Hematopoietic multipotent progenitor cell treated with erythropoietin and hydrocortisone succinate and interleukin-3 and kit ligand, for 8 days (in vitro differentiated cells): ENCODE measurements at regions not wholly inside any gene's neighbourhood (a gene's known extent, or its start where the extent isn't known, plus 50 kb on each side); places are given as distances from the start of the nearest gene placed in this dataset.

Experiments used
- DNase-seq: peaks from one replicate; pipeline ENCODE4 v3.0.0-alpha.2; 2015

DNA sequence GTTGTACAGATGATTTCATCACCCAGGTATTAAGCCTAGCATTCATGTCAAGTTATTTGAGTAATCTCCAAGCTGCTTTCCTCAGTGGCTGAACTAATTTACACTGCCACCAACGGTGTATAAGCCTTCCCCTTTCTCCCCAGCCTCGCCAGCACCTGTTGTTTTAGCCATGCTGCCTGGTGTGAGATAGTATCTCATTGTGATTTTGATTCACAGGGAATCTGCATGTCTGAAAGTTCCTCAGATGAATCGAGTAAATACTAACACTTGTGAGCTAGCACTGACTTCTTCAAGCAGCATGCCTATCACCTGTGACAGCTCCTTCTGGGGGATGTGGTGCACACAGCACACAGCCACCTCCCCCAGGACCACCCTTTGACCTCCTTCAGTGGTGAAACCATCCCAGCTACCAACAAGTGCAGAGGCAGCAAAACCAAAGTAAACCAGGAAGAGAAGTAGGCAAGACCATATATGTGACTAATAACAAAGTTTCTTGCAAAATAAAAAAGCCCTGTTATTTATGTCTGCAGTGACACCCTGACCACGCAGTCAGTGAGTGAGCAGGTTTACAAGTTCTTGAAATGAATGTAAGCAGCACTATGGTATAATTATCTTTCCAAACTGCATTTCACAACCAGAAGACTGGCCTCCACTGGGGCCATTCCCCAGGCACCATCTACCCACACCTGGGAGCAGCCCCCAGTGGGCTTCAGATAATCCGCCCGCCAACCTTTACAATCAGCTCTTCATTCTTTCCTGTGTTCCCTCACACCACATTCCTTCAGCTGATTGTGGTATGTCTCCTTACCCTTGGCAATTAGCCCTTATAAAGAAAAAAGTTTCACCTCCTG, 173.8 kb downstream of the ETS2 start:
- peak; percentile 55 for DNase-seq

DNA sequence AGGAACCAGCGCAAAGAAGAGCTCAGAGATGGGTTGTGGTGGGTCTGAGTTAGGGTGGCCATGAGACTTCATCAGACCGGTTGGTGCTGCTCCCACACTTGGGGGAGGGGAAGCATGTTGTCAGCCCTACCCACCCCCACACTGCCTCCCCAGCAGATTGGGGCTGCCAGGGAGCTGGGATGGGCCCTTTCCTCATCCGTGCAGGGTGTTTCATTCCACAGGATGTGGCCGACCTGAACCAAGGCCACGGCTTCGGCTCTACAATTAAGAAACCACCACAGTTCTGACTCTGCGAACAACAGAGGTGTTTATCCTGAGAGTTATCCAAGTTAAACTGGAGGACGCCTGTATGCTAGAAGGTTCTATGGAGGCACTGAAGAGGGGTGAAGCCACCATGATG, 171.2 kb downstream of the ETS2 start:
- DNase-seq: no peak

DNA sequence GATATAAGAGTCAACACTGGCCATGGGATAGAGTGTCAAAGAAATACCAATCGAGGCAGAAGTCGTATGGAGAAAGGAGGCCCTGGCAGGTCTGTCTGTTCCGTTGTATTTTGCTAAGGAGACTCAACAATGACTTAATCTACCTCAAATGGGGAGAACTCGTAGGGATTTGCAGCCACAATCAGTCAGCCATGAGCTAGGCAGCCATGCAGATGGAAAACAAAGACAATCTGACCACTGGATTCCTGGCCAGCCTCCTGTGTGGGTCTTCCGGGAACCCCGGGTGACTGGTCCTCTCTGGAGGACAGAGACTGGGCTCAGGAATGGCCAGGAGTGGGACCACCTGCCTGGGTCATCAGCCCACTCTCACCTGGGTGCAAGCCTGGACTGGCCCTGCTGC, 167.8 kb downstream of the ETS2 start:
- no peak for DNase-seq

DNA sequence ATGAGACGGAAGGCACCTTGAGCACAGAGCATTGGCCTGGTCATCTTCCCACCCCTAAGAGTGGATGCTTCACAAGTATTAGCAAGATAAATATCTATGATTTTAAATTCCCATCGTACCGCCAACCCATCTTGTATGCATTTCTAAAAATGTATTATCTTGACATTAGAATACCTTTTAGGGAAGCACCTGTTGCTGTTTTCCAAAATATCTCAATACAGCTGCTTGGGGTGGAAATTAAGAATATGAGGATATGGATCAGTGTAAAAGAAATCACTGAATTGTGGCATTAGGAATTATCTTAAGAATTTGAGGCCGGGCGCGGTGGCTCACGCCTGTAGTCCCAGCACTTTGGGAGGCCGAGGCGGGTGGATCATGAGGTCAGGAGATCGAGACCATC, 166.3 kb downstream of the ETS2 start:
- DNase-seq: no peak

DNA sequence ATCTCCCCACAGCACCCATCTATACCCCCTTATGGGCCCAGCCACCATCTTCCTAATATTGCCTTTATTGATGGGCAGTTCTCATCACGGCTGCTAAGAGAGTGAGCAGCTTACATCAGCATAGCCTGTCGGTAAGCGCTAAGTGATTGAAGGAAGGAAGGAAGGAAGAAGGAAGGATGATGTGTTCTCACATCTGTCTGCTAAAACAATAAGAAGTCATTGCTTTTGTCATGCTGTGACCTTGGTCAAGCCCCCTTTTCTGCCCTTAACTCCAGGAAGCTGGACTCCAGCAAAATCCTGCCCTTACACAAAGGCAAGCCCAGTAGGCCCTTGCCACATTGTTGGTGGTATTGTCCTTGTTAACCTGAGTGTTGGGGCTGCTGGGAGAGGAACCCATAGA, 165.0 kb downstream of the ETS2 start:
- DNase-seq: no peak

DNA sequence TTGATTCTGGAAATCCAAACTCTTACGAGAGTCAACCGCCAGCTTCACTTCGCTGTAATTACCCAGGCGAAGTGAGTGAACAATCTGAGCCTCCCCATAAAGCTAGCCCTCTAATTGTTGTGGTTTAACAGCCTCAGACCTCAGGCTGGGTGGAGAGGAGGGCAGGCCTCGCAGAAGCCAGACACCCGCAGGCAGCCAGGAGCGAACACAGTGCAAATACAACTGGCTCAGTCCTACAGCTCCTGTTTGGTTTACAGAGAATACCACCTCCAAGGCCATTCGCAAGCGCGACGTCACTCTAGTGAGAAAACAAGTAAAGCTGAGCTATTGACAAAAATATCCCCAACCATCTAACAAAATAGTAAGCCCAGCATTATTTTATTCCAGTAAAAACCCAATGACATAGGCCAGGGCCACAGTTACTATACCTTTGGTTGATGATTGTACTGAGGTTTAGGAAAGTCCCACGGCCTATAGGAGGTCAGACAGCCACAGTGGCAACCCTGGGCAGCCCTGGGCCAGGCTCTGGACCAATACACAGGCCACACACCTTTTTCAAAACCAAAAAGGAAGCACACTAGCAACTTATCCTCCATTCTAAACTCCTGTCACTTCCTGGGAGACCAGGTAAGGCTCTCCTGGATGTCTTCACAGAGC, 163.3 kb downstream of the ETS2 start:
- DNase-seq: peak; percentile 49

DNA sequence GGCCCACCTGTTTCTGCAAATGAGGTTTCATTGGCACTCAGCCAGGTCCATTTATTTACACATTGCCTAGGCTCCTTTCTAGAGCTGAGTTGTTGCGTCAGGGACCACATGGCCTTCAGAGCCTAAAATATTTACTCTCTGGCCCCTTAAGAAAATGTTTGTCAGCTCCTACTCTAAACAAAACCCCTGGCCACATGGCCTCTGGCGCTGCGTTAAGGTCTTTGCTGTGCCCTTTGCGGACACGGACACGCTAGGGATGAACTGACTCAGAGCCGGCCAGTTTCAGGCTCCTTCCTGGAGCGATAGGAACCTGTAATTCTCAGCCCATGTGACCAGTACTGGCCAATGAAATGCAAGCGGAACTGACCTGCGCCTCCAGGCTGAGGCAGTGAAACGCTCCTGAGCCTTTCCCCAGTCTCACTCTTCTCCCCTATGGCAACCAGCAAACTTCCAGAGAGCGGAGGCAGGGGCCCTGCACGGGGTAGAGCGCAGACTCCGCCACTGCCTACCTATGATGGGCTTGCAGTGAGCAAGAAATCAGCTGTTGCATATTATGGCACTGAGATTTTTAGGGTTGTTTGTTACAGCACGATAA, 160.3 kb downstream of the ETS2 start:
- DNase-seq: no peak

DNA sequence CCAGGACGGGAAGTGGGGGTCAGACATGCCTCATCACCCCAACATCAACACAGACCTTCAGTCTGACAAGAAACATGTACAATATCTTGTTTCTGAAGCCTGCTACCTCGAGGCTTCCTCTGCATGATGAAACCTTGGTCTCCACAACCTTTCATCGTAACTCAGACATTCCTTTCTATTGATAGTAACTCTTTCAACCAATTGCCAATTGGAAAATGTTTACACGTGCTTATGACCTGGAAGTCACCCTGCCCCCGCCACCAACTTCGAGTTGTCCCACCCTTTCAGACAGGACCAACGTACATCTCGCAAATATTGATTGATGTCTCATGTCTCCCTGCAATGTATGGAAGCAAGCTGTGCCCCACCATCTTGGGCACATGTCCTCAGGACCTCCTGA, 159.5 kb downstream of the ETS2 start:
- DNase-seq: no peak

DNA sequence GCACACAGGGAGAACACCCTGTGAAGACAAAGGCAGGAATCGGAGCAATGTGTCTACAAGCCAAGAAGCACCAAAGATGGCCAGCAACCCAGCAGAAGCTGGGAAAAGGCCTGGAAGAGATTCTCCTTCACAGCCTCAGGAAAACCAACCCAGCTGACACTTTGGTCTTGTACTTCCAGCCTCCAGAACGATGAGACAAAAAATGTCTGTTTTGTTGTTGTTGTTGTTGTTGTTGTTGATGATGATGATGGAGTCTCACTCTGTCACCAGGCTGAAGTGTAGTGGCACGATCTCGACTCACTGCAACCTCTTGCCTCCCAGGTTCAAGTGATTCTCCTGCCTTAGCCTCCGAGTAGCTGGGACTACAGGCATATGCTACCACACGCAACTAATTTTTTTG, 157.3 kb downstream of the ETS2 start:
- DNase-seq: no peak

DNA sequence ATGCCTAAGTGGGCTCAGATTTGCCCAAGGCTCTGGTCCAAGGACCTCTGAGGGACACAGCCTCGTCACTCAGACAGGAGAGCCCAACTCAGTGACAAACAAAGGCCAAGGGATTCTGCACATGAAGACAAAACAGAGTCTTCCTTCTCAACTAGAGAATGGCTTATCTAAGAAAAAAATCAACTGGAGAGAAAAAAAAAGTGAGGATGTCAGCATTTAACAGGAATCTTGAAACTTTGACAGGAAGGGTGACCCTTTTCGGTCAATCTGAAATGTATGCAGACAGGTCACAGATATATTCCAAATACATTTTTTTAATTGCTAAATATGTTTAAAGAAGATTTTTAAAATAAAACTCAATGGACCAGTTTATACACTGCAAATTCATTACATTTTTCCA, 154.5 kb downstream of the ETS2 start:
- DNase-seq: no peak

DNA sequence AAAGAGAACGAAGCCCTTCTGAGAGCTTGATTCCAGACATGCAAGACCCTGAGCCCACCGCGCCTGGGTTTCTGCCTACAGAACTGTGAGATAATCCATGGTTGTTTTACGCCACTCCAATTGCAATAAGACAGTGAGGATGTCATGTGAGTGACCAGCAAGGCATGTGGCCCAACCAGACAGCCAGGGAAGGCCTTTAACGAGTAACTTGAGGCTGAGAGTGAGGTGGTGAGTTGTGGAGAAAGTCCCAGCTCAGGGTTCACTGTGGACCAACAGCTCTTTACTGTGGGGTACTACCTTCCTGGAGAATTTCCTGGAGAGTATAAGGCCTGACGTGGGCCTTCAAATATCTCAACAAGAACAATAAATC, 153.9 kb downstream of the ETS2 start:
- DNase-seq: no peak

DNA sequence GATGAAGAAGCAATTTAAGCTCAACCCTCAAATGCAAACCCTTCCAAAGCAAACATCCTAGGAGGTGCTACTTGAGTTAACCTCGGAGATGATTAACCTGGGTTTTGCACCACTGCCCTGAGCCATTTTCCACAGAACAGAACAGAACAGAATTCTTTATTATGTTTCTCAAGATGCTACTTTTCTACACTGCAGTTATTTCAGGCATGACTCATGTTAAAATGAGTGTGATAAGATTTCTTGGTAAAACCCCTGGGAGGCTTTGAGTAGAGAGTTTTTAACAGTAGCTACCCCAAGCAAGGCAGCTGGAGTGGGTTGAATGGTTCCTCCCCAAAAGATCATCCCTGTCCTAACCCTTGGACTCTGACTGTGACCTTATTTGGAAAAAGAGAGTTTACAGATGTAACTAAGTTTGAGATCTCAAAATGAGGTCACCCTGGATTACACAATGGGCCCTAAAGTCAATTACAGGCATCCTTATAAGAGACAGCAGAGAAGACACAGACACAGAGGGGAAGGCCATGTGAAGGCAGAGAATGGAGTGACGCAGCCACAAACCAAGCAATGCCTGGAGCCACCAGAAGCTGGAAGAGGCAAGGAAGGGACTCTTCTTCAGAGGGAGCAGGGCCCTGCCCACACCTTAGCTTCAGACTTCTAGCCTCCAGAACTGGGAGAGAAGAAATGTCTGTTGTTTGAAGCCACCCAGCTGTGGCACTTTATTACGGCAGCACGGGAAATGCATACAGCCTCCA, 153.4 kb downstream of the ETS2 start:
- DNase-seq: peak; percentile 82

DNA sequence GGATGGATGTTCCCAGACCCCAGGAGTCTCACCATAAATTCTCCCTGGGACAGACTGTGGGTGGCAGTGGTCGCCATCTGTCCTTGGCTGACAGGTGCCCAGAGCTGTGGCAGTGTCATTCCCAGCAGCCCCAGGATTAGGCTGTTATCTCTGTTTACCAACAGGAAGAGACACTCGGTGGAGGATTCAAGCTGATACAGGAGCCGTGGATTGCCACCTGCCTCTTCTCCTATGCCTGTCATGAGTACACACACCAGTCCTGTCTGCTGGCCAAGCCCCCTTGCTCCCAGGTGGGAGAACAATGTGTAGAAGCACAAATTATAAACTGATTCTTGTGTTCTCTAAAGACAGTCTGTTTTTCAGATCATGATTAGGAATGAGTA, 152.6 kb downstream of the ETS2 start:
- peak; percentile 52 for DNase-seq

DNA sequence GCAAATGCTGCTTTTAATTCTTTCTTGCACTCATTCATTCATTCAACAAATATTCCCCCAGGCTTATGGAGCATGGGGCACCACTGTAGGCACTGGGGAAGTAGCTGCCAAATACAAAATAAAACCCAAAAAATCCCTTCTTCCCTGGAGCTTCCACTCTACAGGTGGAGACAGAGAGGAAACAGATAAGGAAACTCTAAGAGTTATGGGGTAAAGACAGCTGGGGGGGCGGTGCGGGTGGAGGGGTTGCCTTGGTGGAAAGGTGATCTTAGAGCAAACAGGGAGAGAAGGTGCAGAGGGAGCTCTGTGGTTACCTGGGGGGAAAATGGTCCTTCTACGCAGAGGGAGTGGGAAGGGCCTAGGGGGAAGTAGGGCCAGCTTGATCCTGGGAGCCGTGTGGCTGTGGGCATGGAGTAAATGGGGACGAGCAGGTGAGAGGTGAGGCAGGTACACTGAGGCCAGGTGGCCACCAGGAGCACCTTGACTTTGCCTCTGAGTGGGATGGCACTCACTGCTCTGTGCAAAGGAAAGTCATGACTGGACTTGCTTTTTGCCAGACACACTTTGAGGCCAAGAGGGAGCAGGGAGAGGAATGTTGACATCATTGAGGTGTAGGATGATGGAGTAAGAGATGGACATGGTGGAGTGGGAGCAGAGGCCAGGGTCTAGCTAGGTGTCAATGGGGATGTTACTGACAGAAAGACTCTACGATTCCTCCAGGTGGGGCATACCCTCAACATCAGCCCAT, 152.0 kb downstream of the ETS2 start:
- DNase-seq: no peak

DNA sequence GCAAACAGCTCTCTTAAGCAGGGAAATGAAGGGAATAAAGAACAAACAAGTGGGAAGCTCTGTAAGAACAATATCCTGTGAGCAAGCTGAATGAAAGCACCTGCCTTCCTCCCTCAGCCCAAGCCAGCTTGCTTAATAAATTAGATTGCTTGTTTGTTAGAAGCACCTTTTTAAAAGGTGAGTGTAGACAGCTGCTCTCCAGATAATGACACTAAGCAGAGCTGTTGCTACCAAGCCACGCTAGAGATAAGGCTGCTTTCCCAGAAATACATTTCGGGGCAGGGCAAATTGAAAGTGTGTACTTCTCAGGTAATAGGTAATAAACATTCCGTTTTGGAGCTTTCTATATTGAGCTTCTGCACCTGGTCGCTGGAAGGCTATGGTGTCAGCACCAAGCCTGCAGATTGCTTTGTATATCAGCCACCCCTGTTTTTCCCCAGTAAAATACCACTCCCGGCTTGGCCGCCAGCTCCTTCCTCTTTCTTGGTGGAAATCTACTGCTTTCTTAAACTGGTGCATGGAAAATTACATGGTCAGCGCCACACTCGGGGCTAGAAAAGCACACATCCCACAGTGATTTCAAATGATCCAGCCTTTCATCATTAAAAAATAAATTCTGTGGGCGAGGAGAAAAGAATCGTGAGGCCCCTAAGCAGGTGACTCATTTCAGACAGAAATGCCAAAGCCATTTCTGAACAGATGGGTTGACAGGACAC, 151.3 kb downstream of the ETS2 start:
- DNase-seq: peak; percentile 49

DNA sequence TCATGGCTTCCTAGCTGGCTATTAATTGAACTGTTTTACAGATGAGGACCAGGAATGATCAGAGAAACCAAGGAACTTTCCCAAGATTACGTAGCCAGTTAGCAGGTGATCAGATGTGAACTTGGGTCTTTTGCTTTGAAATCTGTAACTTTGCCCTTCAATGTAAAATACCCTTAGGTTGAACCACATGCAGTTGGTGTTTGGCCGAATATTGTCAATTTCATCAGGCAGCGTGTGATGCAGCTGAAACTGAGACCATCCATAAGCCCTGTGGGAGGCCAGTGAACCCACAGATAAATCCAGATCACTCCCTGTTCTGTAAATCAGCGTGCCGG, 150.8 kb downstream of the ETS2 start:
- DNase-seq: no peak

DNA sequence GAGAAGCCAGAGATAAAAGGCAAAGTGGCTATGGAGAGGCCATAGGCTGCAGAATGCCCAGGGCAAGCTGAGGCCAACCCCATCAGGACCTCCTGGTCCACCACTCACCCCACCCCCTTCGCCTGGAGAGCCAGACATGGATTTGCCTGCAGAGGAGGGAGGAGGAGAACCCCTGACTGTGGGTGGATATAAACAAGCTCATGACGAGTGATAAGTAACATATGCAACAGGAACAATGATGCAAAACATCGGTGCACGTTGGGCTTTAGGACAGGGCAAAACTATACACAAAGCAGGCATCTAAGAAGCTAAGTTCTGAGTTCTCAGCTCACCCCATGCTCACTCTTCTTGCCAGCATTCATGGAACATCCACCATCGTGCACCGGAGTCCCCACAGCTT, 150.3 kb downstream of the ETS2 start:
- DNase-seq: no peak

DNA sequence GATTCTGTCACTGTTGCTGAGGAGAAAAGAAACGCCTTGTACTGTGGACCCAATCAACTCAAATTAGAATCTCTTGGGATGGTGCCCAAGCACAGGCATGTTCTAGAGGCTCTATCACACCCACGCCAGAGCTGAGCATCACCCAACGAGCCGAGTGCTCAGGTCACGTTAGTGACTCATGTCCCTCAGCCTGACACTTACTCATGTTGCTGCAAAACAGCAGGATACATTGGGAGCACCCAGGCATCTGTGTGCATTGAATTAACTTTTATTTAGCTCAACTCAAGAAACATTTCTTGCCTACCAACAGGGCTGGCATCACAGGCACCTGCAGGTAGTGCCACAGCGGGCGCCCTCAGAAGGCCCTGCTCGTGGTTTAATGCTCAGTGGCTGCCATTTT, 149.8 kb downstream of the ETS2 start:
- peak; percentile 55 for DNase-seq

DNA sequence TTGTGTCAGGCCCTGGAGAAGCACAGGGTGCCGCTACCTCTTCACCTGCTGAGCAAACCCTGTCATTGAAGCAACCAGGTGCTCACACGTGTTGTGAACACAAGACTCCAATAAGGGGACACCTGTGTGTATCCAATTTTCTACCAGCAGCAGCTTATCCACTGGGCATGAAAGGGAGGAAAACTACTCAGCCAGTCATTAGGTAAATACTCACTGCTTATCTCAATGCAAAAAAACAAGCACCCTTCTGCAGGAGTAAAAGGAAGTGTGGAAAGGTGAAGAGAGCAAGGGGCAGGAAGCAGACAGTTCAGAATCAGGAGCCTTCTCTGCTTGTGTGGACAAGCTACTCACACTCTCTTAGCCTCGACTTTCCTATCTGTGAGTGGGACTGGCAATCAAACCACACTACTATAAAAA, 148.9 kb downstream of the ETS2 start:
- no peak for DNase-seq

DNA sequence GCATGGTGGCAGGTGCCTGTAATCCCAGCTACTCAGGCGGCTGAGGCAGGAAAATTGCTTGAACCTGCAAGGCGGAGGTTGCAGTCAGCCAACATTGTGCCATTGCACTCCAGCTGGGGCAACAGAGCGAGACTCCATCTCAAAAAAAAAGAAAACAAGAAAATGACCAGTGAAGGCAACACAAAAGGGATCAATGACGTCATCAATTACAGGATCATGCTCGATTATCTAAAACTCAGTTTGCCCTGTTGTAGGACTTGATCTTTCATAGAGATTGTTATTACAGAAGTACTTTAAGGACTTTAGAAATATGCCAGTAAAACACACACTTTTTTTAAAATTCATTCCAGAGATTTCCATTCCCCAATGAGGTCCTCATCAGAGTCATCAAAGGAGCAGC, 147.8 kb downstream of the ETS2 start:
- DNase-seq: no peak

DNA sequence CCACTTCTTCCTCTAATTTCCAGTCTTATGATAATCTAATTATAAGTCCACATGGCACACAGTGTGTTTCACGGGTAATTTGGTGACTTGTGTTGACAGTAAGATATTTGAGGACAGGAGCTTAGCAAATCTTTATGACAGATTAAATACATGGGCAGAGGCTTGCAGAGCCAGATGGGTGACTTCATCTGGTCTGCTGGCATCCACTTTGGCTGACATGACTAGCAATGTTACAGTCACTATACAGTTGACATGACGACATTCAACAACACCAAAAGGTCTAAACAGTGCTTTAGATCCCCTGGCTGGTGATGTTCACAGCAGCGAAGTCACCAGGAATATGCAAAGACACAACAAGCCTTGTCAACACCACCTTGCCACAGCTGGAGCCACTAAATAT, 147.2 kb downstream of the ETS2 start:
- DNase-seq: no peak

DNA sequence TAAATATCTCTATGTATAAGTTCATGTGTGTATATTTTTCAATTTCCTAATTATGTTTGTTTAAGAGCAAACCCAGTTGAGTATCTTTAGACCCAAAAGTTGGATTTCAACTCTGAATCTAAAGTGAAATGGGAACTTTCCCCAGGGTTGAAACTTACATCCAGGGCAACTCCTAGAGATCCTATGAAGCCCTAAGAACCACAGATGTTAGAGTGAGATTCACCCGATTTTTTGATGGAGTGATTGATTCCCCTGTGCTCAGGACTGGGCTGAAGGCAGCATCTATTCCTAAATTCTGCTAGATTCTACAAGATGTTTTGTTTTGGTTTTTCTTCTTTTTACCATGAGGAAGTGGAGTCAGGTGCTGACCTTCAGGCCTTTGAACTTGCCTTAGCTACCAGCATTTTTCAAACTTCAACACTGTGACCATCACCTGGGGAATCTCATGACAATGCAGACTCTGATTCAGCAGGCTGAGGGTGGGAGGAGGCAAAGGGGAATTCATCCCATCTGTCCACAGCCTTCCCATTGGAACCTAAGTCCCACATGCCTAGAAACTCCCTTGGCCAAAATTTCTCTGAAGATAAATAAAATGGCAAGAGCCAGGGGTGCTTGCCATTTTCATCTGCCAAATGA, 145.5 kb downstream of the ETS2 start:
- DNase-seq: no peak
